DOHH2 (cell line): ENCODE measurements at regions not wholly inside any gene's neighbourhood (a gene's known extent, or its start where the extent isn't known, plus 50 kb on each side); places are given as distances from the start of the nearest gene placed in this dataset.

Experiments
- CTCF ChIP-seq: fragments of 200-600 bp; sonication (generic); IDR thresholded peaks from one replicate; pipeline ENCODE4 v1.5.1; 2014; ENCODE audit warnings: antibody characterized with exemption, mild to moderate bottlenecking, low read depth, low read length; ENCODE audit not compliant: poor library complexity, severe bottlenecking
- EZH2phosphoT487 ChIP-seq: fragments of 200-600 bp; sonication (generic); IDR thresholded peaks from 2 replicates; pipeline ENCODE4 v1.6.1; 2017; ENCODE audit warnings: borderline replicate concordance, mild to moderate bottlenecking, antibody characterized with exemption, low read length, moderate library complexity, mixed read lengths

- TF ChIP-seq CTCF (no peak), EZH2phosphoT487 (no peak)
Measured at GRCh38 chr15:66886686-66887273, 178.6 kb upstream of the SMAD3 start.
